ENCODE measurements at regions not wholly inside any gene's neighbourhood (a gene's known extent, or its start where the extent isn't known, plus 50 kb on each side); places are given as distances from the start of the nearest gene placed in this dataset.
"Not testable (repeated sequence)": the region's sequence is repeated elsewhere in the genome, so short reads cannot be mapped to it uniquely, and the experiment has no call there.

- not testable (repeated sequence) for DNase-seq (ENCODE audit: low read depth)
Observed at GRCh38 chr1:121573881-121574504, 389.2 kb downstream of the SRGAP2C start.

GRCh38 chr1:121574505-121574899 lies 389.7 kb downstream of the SRGAP2C start:
- DNase-seq (ENCODE audit: low read depth): not testable (repeated sequence)

GRCh38 chr1:121582898-121583297 lies 398.1 kb downstream of the SRGAP2C start:
- not testable (repeated sequence) for DNase-seq (ENCODE audit: low read depth)

GRCh38 chr1:121586369-121587229 lies 401.8 kb downstream of the SRGAP2C start:
- no peak for DNase-seq (ENCODE audit: low read depth)

GRCh38 chr1:121587230-121587569 lies 402.4 kb downstream of the SRGAP2C start:
- DNase-seq (ENCODE audit: low read depth): no peak

GRCh38 chr1:121587777-121588176 lies 403.0 kb downstream of the SRGAP2C start:
- no peak for DNase-seq (ENCODE audit: low read depth)

- DNase-seq (ENCODE audit: low read depth): no peak
Observed at GRCh38 chr1:121594096-121594495, 409.3 kb downstream of the SRGAP2C start.

GRCh38 chr1:121595089-121595488 lies 410.3 kb downstream of the SRGAP2C start:
- DNase-seq (ENCODE audit: low read depth): no peak

- not testable (repeated sequence) for DNase-seq (ENCODE audit: low read depth)
Observed at GRCh38 chr1:121604843-121605444, 420.2 kb downstream of the SRGAP2C start.

- not testable (repeated sequence) for DNase-seq (ENCODE audit: low read depth)
Observed at GRCh38 chr1:121607499-121607898, 422.7 kb downstream of the SRGAP2C start.

Data from activated T-cell treated with anti-CD3 and anti-CD28 coated beads for 48 hours (primary cell).